ENCODE measurements at regions not wholly inside any gene's neighbourhood (a gene's known extent, or its start where the extent isn't known, plus 50 kb on each side); places are given as distances from the start of the nearest gene placed in this dataset.
"Not testable (repeated sequence)": the region's sequence is repeated elsewhere in the genome, so short reads cannot be mapped to it uniquely, and the experiment has no call there.

DNA sequence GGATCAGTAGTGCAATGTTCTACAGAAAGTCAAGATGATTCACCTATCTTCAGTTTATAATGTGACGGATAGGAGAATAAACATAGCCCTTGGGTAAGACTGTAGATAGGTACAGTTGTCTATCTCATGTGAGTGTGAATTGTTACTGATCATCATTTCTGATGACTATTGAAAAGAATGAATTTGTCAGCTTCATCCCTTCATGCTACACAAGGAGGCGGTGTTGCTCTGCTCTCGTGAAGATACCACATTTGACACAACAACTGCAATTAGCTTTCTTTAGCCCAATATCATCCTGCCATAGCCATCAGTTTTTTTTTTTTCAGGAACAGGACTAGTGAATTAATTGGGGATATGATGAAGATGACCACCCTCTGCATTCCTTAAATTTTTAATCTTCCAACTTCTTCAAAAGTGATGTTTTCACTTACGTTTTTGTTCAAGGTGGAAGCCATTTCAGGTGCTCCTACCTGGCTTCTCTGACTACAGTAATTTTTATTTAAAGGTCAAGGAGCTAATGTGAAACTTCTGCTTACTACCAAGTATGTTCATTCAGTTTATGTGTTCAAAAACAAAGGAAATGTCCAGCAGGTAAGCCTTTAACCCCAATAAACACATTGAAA lies 152.9 kb upstream of the MOCS2 start:
- Mint-ChIP-seq H3K27ac (no peak overlapping the region), H3K4me1 (ENCODE audit: low read depth in 2 of 2) (no peaks in the 10 kb centered on the region), H3K4me3 (no peak overlapping the region), H3K36me3 (no peaks in the 10 kb centered on the region), H3K27me3 (peaks cover 0 to 13% of the 10 kb centered on the region in 2 donors), H3K9me3 (peaks cover 11% of the 10 kb centered on the region)
- DNase-seq (ENCODE audit: low spot score) = no peak
- no peak for ATAC-seq

DNA sequence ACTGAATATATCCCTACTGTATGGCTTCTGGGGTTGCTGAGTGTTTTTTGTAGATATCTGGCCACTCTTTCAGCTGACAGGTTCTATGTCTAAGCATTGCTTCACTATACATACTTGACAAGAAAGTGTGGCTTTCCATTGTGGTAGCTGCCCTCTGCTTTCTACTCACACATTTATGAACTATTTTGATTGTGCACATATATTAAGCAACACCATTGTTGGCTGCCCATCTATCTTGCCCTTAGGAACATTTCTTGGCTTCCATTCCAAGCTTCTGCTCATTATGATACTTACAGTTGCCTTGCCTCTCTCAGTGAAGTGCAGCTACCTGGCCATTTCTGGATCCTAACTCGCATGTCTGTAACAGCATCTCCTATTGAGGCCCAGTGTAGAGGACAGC lies 153.6 kb upstream of the MOCS2 start:
- Mint-ChIP-seq H3K9me3 (peaks cover 11% of the 10 kb centered on the region), H3K4me3 (no peak overlapping the region), H3K27me3 (peaks cover 0 to 9% of the 10 kb centered on the region in 2 donors), H3K36me3 (no peaks in the 10 kb centered on the region), H3K4me1 (ENCODE audit: low read depth in 2 of 2) (no peaks in the 10 kb centered on the region), H3K27ac (no peak overlapping the region)
- DNase-seq (ENCODE audit: low spot score) = no peak
- no peak for ATAC-seq

GRCh38 chr5:53265043-53265442 lies 155.5 kb upstream of the MOCS2 start:
- no peak for DNase-seq (ENCODE audit: low spot score)
- H3K27me3 Mint-ChIP-seq = peaks cover 0 to 7% of the 10 kb centered on the region in 2 donors
- H3K36me3 Mint-ChIP-seq = no peaks in the 10 kb centered on the region
- H3K27ac Mint-ChIP-seq = no peak overlapping the region
- H3K9me3 Mint-ChIP-seq = peaks cover 16% of the 10 kb centered on the region
- H3K4me1 Mint-ChIP-seq (ENCODE audit: low read depth in 2 of 2) = no peaks in the 10 kb centered on the region
- ATAC-seq = no peak
- no peak overlapping the region for H3K4me3 Mint-ChIP-seq

DNA sequence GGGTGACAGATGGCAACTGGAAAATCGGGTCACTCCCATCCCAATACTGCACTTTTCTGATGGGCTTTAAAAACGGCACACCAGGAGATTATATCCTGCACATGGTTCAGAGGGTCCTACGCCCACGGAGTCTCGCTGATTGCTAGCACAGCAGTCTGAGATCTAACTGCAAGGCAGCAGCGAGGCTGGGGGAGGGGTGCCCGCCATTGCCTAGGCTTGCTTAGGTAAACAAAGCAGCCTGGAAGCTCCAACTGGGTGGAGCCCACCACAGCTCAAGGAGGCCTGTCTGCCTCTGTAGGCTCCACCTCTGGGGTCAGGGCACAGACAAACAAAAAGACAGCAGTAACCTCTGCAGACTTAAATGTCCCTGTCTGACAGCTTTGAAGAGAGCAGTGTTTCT lies 158.7 kb upstream of the MOCS2 start:
- H3K27ac Mint-ChIP-seq; H3K27me3 Mint-ChIP-seq; DNase-seq (ENCODE audit: low spot score); ATAC-seq; H3K4me1 Mint-ChIP-seq (ENCODE audit: low read depth in 2 of 2); H3K36me3 Mint-ChIP-seq; H3K4me3 Mint-ChIP-seq: not testable (repeated sequence)
- peaks cover 15% of the 10 kb centered on the region for H3K9me3 Mint-ChIP-seq

DNA sequence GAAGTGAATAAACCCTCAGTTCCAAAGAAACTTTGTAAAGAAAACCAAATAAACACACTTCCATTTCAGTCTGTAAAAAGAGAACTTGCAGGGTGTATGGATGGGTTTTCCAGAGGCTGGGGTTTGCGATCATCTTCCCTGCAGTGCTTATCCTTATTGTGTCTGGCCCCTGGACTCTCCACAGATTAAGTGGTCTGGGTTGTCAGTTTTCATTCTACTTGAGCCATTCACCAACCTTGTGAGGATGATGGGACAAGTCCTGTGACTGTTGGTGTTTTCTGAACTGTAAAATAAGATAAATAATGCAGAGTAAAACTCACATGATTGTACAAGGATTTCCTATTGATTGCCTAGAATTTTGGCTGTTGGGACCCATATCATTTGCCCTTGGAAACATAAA lies 166.1 kb upstream of the MOCS2 start:
- no peak for DNase-seq (ENCODE audit: low spot score)
- Mint-ChIP-seq H3K4me1 (ENCODE audit: low read depth in 2 of 2) (no peaks in the 10 kb centered on the region), H3K27me3 (no peaks in the 10 kb centered on the region), H3K27ac (no peak overlapping the region), H3K9me3 (peaks cover 5% of the 10 kb centered on the region), H3K4me3 (no peak overlapping the region), H3K36me3 (no peaks in the 10 kb centered on the region)
- ATAC-seq = no peak

GRCh38 chr5:53276825-53277224 lies 167.3 kb upstream of the MOCS2 start:
- DNase-seq (ENCODE audit: low spot score) (no peak), ATAC-seq (no peak)

DNA sequence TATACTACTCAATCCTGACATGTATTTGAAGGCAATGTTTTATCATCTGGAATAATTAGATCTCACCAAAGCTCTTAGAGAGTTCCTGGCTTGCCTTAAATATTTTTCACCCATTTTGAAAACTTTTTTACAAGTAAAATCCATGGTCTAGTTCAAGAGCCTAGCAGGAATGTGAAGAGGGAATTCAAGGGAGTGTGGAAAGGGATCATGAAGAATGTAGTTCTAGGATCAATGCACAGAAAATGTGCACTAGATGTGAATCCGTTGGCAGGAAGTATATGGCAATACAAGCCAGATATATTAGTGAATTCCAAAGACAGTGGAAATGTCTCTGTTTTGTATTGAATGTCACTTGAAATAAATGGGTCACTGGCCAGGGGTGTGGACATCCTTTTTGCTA lies 167.9 kb upstream of the MOCS2 start:
- H3K4me3 Mint-ChIP-seq = no peak overlapping the region
- no peak for DNase-seq (ENCODE audit: low spot score)
- no peaks in the 10 kb centered on the region for H3K4me1 Mint-ChIP-seq (ENCODE audit: low read depth in 2 of 2)
- H3K27ac Mint-ChIP-seq = no peak overlapping the region
- H3K36me3 Mint-ChIP-seq = no peaks in the 10 kb centered on the region
- no peaks in the 10 kb centered on the region for H3K27me3 Mint-ChIP-seq
- H3K9me3 Mint-ChIP-seq = peaks cover 2% of the 10 kb centered on the region
- no peak for ATAC-seq

More at GRCh38 chr5:53276825-53277224, 167.3 kb upstream of the MOCS2 start:
- Mint-ChIP-seq H3K4me3 (no peak overlapping the region), H3K36me3 (no peaks in the 10 kb centered on the region), H3K27me3 (no peaks in the 10 kb centered on the region), H3K4me1 (ENCODE audit: low read depth in 2 of 2) (no peaks in the 10 kb centered on the region), H3K27ac (no peak overlapping the region), H3K9me3 (peaks cover 2% of the 10 kb centered on the region)

- DNase-seq (ENCODE audit: low spot score) = no peak
These were observed 178.0 kb upstream of the MOCS2 start for GRCh38 chr5:53287573-53287972.

DNA sequence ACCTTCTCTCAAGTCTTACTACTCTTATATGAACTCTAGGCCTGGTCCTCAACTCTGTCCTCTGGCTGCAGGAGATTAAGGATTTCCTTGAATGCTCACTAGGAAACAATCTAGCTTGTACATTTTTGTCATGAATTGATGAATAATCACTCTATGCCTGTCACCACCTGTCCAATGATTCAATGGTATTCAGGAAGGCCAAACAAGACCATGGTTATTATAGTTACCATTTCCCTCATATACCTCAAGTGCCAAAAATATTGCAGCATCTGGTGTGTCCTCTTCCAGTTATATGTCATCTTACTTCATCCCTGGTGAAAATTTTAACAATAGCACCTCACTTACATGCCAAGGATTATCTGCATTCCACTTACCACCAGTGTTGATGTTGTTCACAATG lies 179.0 kb upstream of the MOCS2 start:
- Mint-ChIP-seq H3K4me3 (no peak overlapping the region), H3K4me1 (ENCODE audit: low read depth in 2 of 2) (no peaks in the 10 kb centered on the region), H3K36me3 (no peaks in the 10 kb centered on the region), H3K27ac (no peak overlapping the region), H3K9me3 (peaks cover 6% of the 10 kb centered on the region), H3K27me3 (no peaks in the 10 kb centered on the region)
- DNase-seq (ENCODE audit: low spot score) (no peak), ATAC-seq (no peak)

More at GRCh38 chr5:53287573-53287972, 178.0 kb upstream of the MOCS2 start:
- Mint-ChIP-seq H3K4me1 (ENCODE audit: low read depth in 2 of 2) (no peaks in the 10 kb centered on the region), H3K9me3 (peaks cover 6% of the 10 kb centered on the region), H3K27ac (no peak overlapping the region), H3K36me3 (no peaks in the 10 kb centered on the region), H3K4me3 (no peak overlapping the region), H3K27me3 (no peaks in the 10 kb centered on the region)
- no peak for ATAC-seq

GRCh38 chr5:53291047-53291446 lies 181.5 kb upstream of the MOCS2 start:
- no peak for DNase-seq (ENCODE audit: low spot score)
- H3K9me3 Mint-ChIP-seq = peaks cover 6% of the 10 kb centered on the region
- H3K36me3 Mint-ChIP-seq = no peaks in the 10 kb centered on the region
- H3K27ac Mint-ChIP-seq = no peak overlapping the region
- H3K4me1 Mint-ChIP-seq (ENCODE audit: low read depth in 2 of 2) = no peaks in the 10 kb centered on the region
- H3K27me3 Mint-ChIP-seq = no peaks in the 10 kb centered on the region
- H3K4me3 Mint-ChIP-seq = no peak overlapping the region
- ATAC-seq = no peak

- DNase-seq (ENCODE audit: low spot score) (no peak), ATAC-seq (no peak)
- Mint-ChIP-seq H3K4me3 (no peak overlapping the region), H3K9me3 (peaks cover 6% of the 10 kb centered on the region), H3K27me3 (no peaks in the 10 kb centered on the region), H3K36me3 (no peaks in the 10 kb centered on the region), H3K27ac (no peak overlapping the region), H3K4me1 (ENCODE audit: low read depth in 2 of 2) (no peaks in the 10 kb centered on the region)
These were observed 182.0 kb upstream of the MOCS2 start for GRCh38 chr5:53291528-53291927.

- DNase-seq (ENCODE audit: low spot score) (no peak), ATAC-seq (no peak)
- Mint-ChIP-seq H3K36me3 (no peaks in the 10 kb centered on the region), H3K27ac (no peak overlapping the region), H3K4me3 (no peak overlapping the region), H3K4me1 (ENCODE audit: low read depth in 2 of 2) (no peaks in the 10 kb centered on the region), H3K27me3 (no peaks in the 10 kb centered on the region), H3K9me3 (peaks cover 3% of the 10 kb centered on the region)
These were observed 181.6 kb upstream of the FST start for GRCh38 chr5:53298841-53299240.

GRCh38 chr5:53302529-53302928 lies 177.9 kb upstream of the FST start:
- DNase-seq (ENCODE audit: low spot score) (no peak), ATAC-seq (no peak)
- H3K27me3 Mint-ChIP-seq = no peaks in the 10 kb centered on the region
- peaks cover 13% of the 10 kb centered on the region for H3K9me3 Mint-ChIP-seq
- no peak overlapping the region for H3K4me3 Mint-ChIP-seq
- no peaks in the 10 kb centered on the region for H3K4me1 Mint-ChIP-seq (ENCODE audit: low read depth in 2 of 2)
- no peaks in the 10 kb centered on the region for H3K36me3 Mint-ChIP-seq
- no peak overlapping the region for H3K27ac Mint-ChIP-seq

DNA sequence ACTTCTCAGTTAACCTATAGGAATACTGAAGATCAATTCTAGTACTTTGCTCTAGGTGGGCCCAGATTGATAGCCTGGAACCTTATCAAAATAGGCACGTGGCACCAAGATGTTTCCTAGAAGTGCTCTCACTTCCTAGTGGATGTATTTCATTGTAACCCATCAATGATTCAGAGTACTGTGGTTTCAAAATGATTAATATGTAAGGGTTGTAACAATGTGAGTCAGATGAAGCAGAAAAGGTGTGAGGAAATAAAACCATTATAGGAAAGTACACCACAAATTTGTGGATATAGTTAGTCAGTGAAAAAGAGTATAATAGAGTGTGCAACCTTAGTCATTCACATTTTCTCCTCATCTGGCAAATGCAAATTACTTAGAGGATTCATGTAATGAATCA lies 177.3 kb upstream of the FST start:
- DNase-seq (ENCODE audit: low spot score) (no peak), ATAC-seq (peak; percentile 65 to 82)
- no peaks in the 10 kb centered on the region for H3K27me3 Mint-ChIP-seq
- peaks cover 13% of the 10 kb centered on the region for H3K9me3 Mint-ChIP-seq
- no peak overlapping the region for H3K4me3 Mint-ChIP-seq
- H3K27ac Mint-ChIP-seq = no peak overlapping the region
- H3K4me1 Mint-ChIP-seq (ENCODE audit: low read depth in 2 of 2) = no peaks in the 10 kb centered on the region
- H3K36me3 Mint-ChIP-seq = peaks cover 3% of the 10 kb centered on the region

DNA sequence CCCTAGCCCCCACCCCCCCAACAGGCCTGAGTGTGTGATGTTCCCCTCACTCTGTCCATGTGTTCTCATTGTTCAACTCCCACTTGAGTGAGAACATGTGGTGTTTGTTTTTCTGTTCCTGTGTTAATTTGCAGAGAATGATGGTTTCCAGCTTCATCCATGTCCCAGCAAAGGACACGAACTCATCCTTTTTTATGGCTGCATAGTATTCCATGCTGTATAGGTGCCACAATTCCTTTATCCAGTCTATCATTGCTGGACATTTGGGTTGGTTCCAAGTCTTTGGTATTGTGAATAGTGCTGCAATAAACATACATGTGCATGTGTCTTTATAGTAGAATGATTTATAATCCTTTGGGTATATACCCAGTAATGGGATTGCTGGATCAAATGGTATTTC lies 175.1 kb upstream of the FST start:
- H3K4me3 Mint-ChIP-seq; DNase-seq (ENCODE audit: low spot score); H3K27me3 Mint-ChIP-seq; H3K27ac Mint-ChIP-seq; ATAC-seq; H3K4me1 Mint-ChIP-seq (ENCODE audit: low read depth in 2 of 2): not testable (repeated sequence)
- H3K9me3 Mint-ChIP-seq = peaks cover 21% of the 10 kb centered on the region
- peaks cover 12% of the 10 kb centered on the region for H3K36me3 Mint-ChIP-seq

All from natural killer cell treated with Interleukin-12 subunit alpha and Interleukin-12 subunit beta and Interleukin-15 and Interleukin-18, amount 100 ng/mL, for 72 hours (primary cell).